ENCODE measurements at regions not wholly inside any gene's neighbourhood (a gene's known extent, or its start where the extent isn't known, plus 50 kb on each side); places are given as distances from the start of the nearest gene placed in this dataset.

DNA sequence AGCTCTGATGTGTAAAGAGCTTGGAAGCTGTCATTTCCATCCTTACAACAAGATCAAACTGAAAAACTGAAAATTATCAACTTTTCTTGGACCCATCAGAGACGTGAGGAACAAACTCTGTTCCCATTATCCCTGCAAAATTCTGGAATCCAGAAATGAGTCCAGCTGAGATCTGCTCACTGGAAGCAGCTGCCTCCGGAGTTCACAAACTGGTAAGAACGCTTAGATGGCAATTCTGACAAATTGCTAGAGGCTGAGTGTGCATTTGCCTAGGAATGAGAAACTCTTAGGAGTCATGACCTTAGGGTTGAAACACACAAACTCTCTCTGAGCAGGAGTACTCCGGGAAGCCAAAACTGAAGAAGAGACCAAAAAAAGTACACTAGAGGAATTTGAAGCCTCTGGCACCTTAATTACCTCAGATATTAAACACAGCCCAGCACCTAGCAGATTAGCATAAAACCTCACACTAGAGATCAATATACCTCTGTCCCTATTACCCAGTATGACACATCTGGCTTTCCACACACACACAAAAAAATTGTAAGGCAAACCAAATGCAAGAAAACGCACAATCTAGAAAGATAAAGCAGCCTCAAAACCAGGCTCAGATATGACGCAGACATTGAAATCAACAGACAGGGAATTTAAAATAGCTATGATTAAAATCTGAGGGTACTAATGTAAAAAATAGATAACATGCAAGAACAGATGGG is 233.5 kb upstream of the SGK1 start:
- TF ChIP-seq, protein P1, sequence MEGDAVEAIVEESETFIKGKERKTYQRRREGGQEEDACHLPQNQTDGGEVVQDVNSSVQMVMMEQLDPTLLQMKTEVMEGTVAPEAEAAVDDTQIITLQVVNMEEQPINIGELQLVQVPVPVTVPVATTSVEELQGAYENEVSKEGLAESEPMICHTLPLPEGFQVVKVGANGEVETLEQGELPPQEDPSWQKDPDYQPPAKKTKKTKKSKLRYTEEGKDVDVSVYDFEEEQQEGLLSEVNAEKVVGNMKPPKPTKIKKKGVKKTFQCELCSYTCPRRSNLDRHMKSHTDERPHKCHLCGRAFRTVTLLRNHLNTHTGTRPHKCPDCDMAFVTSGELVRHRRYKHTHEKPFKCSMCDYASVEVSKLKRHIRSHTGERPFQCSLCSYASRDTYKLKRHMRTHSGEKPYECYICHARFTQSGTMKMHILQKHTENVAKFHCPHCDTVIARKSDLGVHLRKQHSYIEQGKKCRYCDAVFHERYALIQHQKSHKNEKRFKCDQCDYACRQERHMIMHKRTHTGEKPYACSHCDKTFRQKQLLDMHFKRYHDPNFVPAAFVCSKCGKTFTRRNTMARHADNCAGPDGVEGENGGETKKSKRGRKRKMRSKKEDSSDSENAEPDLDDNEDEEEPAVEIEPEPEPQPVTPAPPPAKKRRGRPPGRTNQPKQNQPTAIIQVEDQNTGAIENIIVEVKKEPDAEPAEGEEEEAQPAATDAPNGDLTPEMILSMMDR (IDR thresholded peaks at IDR 0.05; ENCODE audit: low read length): no peak
- no peak for TF ChIP-seq EZH2phosphoT487 (IDR thresholded peaks at IDR 0.05; ENCODE audit: low read length)
